Panc1 (cell line): ENCODE measurements at regions not wholly inside any gene's neighbourhood (a gene's known extent, or its start where the extent isn't known, plus 50 kb on each side); places are given as distances from the start of the nearest gene placed in this dataset.

ENCODE experiments used
- POLR2AphosphoS5 ChIP-seq: IDR thresholded peaks from 2 replicates; pipeline ENCODE4 v1.6.1; 2012; ENCODE audit warnings: mild to moderate bottlenecking, low read depth, low read length, moderate library complexity
- TCF7L2 ChIP-seq: IDR thresholded peaks from 2 replicates; pipeline ENCODE4 v1.6.1; 2011; ENCODE audit warnings: mild to moderate bottlenecking, low read depth, low read length, inconsistent platforms
- TF ChIP-seq, protein P1 (sequence below): fragments of 450-650 bp; IDR thresholded peaks from 2 replicates; pipeline ENCODE4 v1.5.1; 2017; ENCODE audit warnings: mild to moderate bottlenecking
- TF ChIP-seq, protein P2 (sequence below), 2 experiments: IDR thresholded peaks; 2 replicates each; pipeline ENCODE4 v1.6.1; 2011 to 2012; ENCODE audit warnings: low read depth in 2 of 2, control low read depth in 1 of 2, low read length in 1 of 2, mild to moderate bottlenecking in 1 of 2, moderate library complexity in 1 of 2; ENCODE audit not compliant: insufficient read depth in 1 of 2

DNA sequence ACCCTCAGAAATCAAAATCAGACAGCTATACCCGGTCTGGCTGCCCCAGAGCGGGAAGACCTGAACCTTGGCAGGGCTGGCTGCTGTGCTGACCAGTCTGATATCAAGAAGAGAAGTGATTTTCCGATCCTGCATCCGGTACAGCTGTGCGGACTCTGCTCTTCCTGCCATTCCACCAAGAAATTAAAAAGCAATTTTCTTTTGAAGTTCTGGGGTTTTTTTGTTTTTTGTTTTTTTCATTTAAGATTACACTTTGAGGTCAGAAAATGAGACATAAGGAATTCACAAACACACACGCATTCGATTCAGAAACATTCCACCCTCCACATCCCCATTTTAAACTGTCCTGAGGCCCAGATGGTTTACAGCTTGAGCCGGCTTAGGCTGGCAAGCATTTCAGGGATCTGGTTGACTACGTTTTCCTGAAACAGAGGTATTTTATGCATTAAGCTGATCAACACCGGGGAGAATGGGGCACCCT lies 156.5 kb downstream of the COL6A3 start:
- TF ChIP-seq TCF7L2 (no peak), POLR2AphosphoS5 (no peak)
- TF ChIP-seq, protein P1, sequence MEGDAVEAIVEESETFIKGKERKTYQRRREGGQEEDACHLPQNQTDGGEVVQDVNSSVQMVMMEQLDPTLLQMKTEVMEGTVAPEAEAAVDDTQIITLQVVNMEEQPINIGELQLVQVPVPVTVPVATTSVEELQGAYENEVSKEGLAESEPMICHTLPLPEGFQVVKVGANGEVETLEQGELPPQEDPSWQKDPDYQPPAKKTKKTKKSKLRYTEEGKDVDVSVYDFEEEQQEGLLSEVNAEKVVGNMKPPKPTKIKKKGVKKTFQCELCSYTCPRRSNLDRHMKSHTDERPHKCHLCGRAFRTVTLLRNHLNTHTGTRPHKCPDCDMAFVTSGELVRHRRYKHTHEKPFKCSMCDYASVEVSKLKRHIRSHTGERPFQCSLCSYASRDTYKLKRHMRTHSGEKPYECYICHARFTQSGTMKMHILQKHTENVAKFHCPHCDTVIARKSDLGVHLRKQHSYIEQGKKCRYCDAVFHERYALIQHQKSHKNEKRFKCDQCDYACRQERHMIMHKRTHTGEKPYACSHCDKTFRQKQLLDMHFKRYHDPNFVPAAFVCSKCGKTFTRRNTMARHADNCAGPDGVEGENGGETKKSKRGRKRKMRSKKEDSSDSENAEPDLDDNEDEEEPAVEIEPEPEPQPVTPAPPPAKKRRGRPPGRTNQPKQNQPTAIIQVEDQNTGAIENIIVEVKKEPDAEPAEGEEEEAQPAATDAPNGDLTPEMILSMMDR = no peak
- TF ChIP-seq, protein P2, sequence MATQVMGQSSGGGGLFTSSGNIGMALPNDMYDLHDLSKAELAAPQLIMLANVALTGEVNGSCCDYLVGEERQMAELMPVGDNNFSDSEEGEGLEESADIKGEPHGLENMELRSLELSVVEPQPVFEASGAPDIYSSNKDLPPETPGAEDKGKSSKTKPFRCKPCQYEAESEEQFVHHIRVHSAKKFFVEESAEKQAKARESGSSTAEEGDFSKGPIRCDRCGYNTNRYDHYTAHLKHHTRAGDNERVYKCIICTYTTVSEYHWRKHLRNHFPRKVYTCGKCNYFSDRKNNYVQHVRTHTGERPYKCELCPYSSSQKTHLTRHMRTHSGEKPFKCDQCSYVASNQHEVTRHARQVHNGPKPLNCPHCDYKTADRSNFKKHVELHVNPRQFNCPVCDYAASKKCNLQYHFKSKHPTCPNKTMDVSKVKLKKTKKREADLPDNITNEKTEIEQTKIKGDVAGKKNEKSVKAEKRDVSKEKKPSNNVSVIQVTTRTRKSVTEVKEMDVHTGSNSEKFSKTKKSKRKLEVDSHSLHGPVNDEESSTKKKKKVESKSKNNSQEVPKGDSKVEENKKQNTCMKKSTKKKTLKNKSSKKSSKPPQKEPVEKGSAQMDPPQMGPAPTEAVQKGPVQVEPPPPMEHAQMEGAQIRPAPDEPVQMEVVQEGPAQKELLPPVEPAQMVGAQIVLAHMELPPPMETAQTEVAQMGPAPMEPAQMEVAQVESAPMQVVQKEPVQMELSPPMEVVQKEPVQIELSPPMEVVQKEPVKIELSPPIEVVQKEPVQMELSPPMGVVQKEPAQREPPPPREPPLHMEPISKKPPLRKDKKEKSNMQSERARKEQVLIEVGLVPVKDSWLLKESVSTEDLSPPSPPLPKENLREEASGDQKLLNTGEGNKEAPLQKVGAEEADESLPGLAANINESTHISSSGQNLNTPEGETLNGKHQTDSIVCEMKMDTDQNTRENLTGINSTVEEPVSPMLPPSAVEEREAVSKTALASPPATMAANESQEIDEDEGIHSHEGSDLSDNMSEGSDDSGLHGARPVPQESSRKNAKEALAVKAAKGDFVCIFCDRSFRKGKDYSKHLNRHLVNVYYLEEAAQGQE (IDR thresholded peaks at IDR 0.05; ENCODE audit: insufficient read depth in 1 of 2, low read depth in 2 of 2, low read length in 1 of 2) = no peak
